ENCODE measurements at regions not wholly inside any gene's neighbourhood (a gene's known extent, or its start where the extent isn't known, plus 50 kb on each side); places are given as distances from the start of the nearest gene placed in this dataset.

DNA sequence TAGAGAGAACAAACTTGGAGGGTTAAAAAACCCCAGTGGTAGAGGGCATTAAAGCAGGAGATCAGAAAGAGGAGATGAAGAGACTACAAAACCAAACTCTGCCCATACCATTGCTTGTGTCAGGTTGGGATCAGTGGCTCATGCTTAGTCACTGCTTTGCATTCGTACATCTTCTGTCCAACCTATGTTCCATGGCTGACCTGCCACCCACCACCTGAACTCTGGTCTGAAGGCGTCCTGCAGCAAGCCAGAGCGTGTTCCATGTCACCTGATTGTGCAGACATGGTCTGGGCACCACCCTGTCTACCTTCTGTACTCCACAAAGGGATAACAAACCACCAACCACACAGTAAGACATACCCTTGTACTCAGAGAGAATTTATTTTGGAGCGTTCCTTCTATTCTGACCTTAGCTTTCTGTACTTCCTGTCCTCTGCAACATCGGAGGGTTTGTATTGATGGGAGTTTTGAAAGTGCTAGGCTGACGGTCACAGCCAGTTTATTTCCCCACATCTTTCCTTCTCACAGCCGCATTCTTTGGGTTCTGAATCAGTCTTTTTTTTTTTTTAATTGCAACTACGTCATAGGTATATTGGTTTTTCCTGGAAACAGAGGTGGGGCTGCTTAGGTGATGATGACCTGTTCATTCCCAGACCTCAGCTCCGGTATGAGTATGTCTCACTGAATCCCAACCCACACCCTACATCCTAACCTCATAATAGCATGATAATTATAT, 88.3 kb downstream of the SOWAHC start:
- TF ChIP-seq, protein P1, sequence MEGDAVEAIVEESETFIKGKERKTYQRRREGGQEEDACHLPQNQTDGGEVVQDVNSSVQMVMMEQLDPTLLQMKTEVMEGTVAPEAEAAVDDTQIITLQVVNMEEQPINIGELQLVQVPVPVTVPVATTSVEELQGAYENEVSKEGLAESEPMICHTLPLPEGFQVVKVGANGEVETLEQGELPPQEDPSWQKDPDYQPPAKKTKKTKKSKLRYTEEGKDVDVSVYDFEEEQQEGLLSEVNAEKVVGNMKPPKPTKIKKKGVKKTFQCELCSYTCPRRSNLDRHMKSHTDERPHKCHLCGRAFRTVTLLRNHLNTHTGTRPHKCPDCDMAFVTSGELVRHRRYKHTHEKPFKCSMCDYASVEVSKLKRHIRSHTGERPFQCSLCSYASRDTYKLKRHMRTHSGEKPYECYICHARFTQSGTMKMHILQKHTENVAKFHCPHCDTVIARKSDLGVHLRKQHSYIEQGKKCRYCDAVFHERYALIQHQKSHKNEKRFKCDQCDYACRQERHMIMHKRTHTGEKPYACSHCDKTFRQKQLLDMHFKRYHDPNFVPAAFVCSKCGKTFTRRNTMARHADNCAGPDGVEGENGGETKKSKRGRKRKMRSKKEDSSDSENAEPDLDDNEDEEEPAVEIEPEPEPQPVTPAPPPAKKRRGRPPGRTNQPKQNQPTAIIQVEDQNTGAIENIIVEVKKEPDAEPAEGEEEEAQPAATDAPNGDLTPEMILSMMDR (IDR thresholded peaks at IDR 0.05; ENCODE audit: insufficient read depth, low read depth, low read length) = no peak
- TF ChIP-seq EZH2 (IDR thresholded peaks at IDR 0.05; ENCODE audit: insufficient read depth, low read length) = no peak

Measured in astrocyte (in vitro differentiated cells and primary cell).